WTC11 (cell line): ENCODE measurements at regions not wholly inside any gene's neighbourhood (a gene's known extent, or its start where the extent isn't known, plus 50 kb on each side); places are given as distances from the start of the nearest gene placed in this dataset.

Source experiments
- CREB1 ChIP-seq: sonication (generic); formaldehyde crosslinking; IDR thresholded peaks from 2 replicates; pipeline ENCODE4 v1.8.0; 2023; ENCODE audit warnings: mild to moderate bottlenecking, missing genetic modification reagents
- CTCF ChIP-seq: fragments of 200-600 bp; IDR thresholded peaks from 2 replicates; pipeline ENCODE4 v1.8.0; 2022; ENCODE audit warnings: antibody characterized with exemption

GRCh38 chr3:81974751-81975150, 213.3 kb upstream of the GBE1 start:
- TF ChIP-seq CTCF, result no peak
- TF ChIP-seq CREB1 (CRISPR knock-in tag), result no peak
